Liver (tissue), 8 donors: ENCODE measurements at regions not wholly inside any gene's neighbourhood (a gene's known extent, or its start where the extent isn't known, plus 50 kb on each side); places are given as distances from the start of the nearest gene placed in this dataset.

Experiments used
- DNase-seq: peaks from one replicate; pipeline ENCODE4 v3.0.0-alpha.2; 2017; ENCODE audit warnings: low spot score
- H3K27ac ChIP-seq, 2 donors: one replicate each; pipeline ENCODE4 v1.7.0; 2013; ENCODE audit warnings: inconsistent platforms in 2 of 2, low read length in 2 of 2, control low read depth in 1 of 2, low read depth in 1 of 2, mild to moderate bottlenecking in 1 of 2
- H3K27me3 ChIP-seq, 4 donors: one replicate each; pipeline versions ENCODE4 v1.6.1 to v1.7.0; 2013; ENCODE audit warnings: low read length in 3 of 4, inconsistent platforms in 1 of 4, mild to moderate bottlenecking in 1 of 4, moderate library complexity in 1 of 4; ENCODE audit not compliant: control insufficient read depth in 4 of 4, insufficient read depth in 4 of 4
- H3K36me3 ChIP-seq, 4 donors: one replicate each; pipeline versions ENCODE4 v1.6.1 to v1.7.0; 2013; ENCODE audit warnings: low read length in 3 of 4, mild to moderate bottlenecking in 3 of 4, low read depth in 1 of 4, moderate library complexity in 1 of 4; ENCODE audit not compliant: control insufficient read depth in 4 of 4, insufficient read depth in 3 of 4
- H3K4me1 ChIP-seq, 4 donors: one replicate each; pipeline versions ENCODE4 v1.6.1 to v1.7.0; 2013; ENCODE audit warnings: low read length in 3 of 4, mild to moderate bottlenecking in 3 of 4, moderate library complexity in 1 of 4; ENCODE audit not compliant: control insufficient read depth in 4 of 4, insufficient read depth in 4 of 4
- H3K4me3 ChIP-seq, 3 donors: one replicate each; pipeline versions ENCODE4 v1.6.1 to v1.7.0; 2013; ENCODE audit warnings: low read length in 3 of 3, control low read depth in 1 of 3, low read depth in 1 of 3, mild to moderate bottlenecking in 1 of 3
- H3K9ac ChIP-seq, 2 donors: one replicate each; pipeline ENCODE4 v1.7.0; 2013; ENCODE audit warnings: low read length in 2 of 2, mild to moderate bottlenecking in 2 of 2, moderate library complexity in 2 of 2, control low read depth in 1 of 2, low read depth in 1 of 2
- H3K9me3 ChIP-seq, 4 donors: one replicate each; pipeline versions ENCODE4 v1.6.1 to v1.7.0; 2013; ENCODE audit warnings: low read length in 3 of 4; ENCODE audit not compliant: control insufficient read depth in 4 of 4
- EGR1 ChIP-seq, 2 donors: IDR thresholded peaks; 2 replicates each; pipeline ENCODE4 v1.6.1; 2016 to 2018; ENCODE audit warnings: antibody characterized with exemption in 2 of 2, low read depth in 2 of 2
- FOXA1 ChIP-seq: IDR thresholded peaks from 2 replicates; pipeline ENCODE4 v1.6.1; 2016; ENCODE audit warnings: antibody characterized with exemption
- FOXA2 ChIP-seq: IDR thresholded peaks from 2 replicates; pipeline ENCODE4 v1.6.1; 2016; ENCODE audit warnings: antibody characterized with exemption
- GABPA ChIP-seq, 2 donors: IDR thresholded peaks in 1 of 2; conservative IDR thresholded peaks in 1 of 2; 2 replicates each; pipeline ENCODE4 v1.6.1; 2016; ENCODE audit warnings: antibody characterized with exemption in 2 of 2, mild to moderate bottlenecking in 1 of 2, moderate library complexity in 1 of 2
- HNF4A ChIP-seq, 2 donors: conservative IDR thresholded peaks; 2 replicates each; pipeline ENCODE4 v1.6.1; 2016; ENCODE audit warnings: antibody characterized with exemption in 2 of 2, mild to moderate bottlenecking in 2 of 2
- HNF4G ChIP-seq: IDR thresholded peaks from 2 replicates; pipeline ENCODE4 v1.6.1; 2016; ENCODE audit warnings: antibody characterized with exemption
- JUND ChIP-seq, 2 donors: IDR thresholded peaks; 2 replicates each; pipeline ENCODE4 v1.6.1; 2016; ENCODE audit warnings: antibody characterized with exemption in 2 of 2
- NR2F2 ChIP-seq: IDR thresholded peaks from 2 replicates; pipeline ENCODE4 v1.6.1; 2016; ENCODE audit warnings: antibody characterized with exemption
- RAD21 ChIP-seq, 2 donors: IDR thresholded peaks; 2 replicates each; pipeline ENCODE4 v1.6.1; 2016; ENCODE audit warnings: antibody characterized with exemption in 2 of 2, mild to moderate bottlenecking in 2 of 2
- RXRA ChIP-seq, 2 donors: IDR thresholded peaks; 2 replicates each; pipeline ENCODE4 v1.6.1; 2017 to 2018; ENCODE audit warnings: antibody characterized with exemption in 2 of 2, mild to moderate bottlenecking in 1 of 2
- SP1 ChIP-seq: IDR thresholded peaks from 2 replicates; pipeline ENCODE4 v1.6.1; 2018; ENCODE audit warnings: antibody characterized with exemption, mild to moderate bottlenecking
- TAF1 ChIP-seq: conservative IDR thresholded peaks from 2 replicates; pipeline ENCODE4 v1.6.1; 2016; ENCODE audit warnings: antibody characterized with exemption, mild to moderate bottlenecking
- YY1 ChIP-seq: IDR thresholded peaks from 2 replicates; pipeline ENCODE4 v1.6.1; 2016; ENCODE audit warnings: antibody characterized with exemption, mild to moderate bottlenecking
- WGBS: extraction: QIAGEN DNeasy Blood & Tissue Kit; methylation state at CpG from one replicate; pipeline ENCODE4 v1.1.7; 2013; 5-methylcytosine and 5-hydroxymethylcytosine counted together
- TF ChIP-seq, protein P1 (sequence below): IDR thresholded peaks from 2 replicates; pipeline ENCODE4 v1.6.1; 2016; ENCODE audit warnings: antibody characterized with exemption
- TF ChIP-seq, protein P2 (sequence below): IDR thresholded peaks from 2 replicates; pipeline ENCODE4 v1.6.1; 2016; ENCODE audit warnings: antibody characterized with exemption
- TF ChIP-seq, protein P3 (sequence below): IDR thresholded peaks from 2 replicates; pipeline ENCODE4 v1.6.1; 2016; ENCODE audit warnings: antibody characterized with exemption
- TF ChIP-seq, protein P4 (sequence below): fragments of 150-350 bp; IDR thresholded peaks from 2 replicates; pipeline ENCODE4 v1.5.1; 2017; ENCODE audit warnings: improper control_type of control experiment, low read depth, low read length; ENCODE audit not compliant: missing input control
- TF ChIP-seq, protein P5 (sequence below): IDR thresholded peaks from 2 replicates; pipeline ENCODE4 v1.6.1; 2016; ENCODE audit warnings: antibody characterized with exemption, mild to moderate bottlenecking
- donor health status: healthy.
- donor health status: healthy.
- donor health status: healthy.
- donor health status: healthy.
- donor health status: healthy.

DNA sequence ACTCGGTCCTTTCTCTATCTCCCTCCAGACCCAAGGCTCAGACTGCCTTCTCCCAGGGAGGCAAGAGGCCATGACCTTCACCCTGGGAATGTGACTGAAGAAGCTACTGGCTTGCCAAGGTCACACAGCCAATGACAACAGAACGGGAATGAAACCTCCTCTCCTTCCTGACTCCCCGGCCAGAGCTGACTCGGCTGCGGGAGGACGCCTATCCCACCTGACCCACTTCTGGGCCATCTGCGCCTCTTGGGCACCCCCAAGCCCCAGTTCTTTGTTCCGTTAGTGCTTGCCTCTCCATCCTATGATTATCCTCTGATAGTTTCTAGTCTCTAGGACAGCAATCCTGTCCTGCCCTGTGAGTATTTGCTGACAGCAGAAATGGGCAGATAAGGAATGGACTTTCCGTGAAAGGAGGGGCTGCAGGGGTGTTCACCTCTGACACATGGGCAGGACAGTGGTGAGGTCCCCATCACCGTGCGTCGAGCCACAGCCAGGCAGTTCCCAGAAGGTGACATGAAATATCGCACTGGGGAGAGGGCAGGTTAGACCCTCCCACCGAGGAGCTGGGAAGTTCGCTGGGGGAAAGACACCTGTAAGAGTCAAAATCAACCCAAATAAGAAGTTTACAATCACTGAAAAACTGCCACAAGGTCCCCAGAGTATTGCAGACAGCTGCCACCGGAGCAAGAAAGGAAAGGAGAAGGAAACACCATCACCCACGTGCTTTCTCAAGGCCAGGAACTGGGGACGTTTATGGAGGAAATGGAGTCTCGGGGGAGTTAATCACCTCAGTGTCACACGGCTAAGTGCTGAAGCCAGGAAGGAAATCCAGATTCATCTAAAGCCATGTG is 63.0 kb downstream of the INSIG1 start:
- Histone ChIP-seq H3K36me3 (no peaks in the 10 kb centered on the region), H3K27me3 (no peaks in the 10 kb centered on the region), H3K4me1 (peaks cover 0 to 4% (median 0%) of the 10 kb centered on the region in 4 donors), H3K27ac (no peak overlapping the region), H3K4me3 (no peak overlapping the region), H3K9ac (no peak overlapping the region), H3K9me3 (no peaks in the 10 kb centered on the region)
- no peak for DNase-seq
- TF ChIP-seq YY1, result no peak
- TF ChIP-seq TAF1, result no peak
- TF ChIP-seq GABPA (IDR thresholded peaks at IDR 0.05 in 1 of 2, conservative IDR thresholded peaks at IDR 0.05 in 1 of 2), result no peak
- no peak for TF ChIP-seq FOXA2
- no peak for TF ChIP-seq JUND (IDR thresholded peaks at IDR 0.05)
- TF ChIP-seq, protein P1, sequence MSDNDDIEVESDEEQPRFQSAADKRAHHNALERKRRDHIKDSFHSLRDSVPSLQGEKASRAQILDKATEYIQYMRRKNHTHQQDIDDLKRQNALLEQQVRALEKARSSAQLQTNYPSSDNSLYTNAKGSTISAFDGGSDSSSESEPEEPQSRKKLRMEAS, result no peak
- TF ChIP-seq RXRA (IDR thresholded peaks at IDR 0.05), result no peak
- TF ChIP-seq, protein P2, sequence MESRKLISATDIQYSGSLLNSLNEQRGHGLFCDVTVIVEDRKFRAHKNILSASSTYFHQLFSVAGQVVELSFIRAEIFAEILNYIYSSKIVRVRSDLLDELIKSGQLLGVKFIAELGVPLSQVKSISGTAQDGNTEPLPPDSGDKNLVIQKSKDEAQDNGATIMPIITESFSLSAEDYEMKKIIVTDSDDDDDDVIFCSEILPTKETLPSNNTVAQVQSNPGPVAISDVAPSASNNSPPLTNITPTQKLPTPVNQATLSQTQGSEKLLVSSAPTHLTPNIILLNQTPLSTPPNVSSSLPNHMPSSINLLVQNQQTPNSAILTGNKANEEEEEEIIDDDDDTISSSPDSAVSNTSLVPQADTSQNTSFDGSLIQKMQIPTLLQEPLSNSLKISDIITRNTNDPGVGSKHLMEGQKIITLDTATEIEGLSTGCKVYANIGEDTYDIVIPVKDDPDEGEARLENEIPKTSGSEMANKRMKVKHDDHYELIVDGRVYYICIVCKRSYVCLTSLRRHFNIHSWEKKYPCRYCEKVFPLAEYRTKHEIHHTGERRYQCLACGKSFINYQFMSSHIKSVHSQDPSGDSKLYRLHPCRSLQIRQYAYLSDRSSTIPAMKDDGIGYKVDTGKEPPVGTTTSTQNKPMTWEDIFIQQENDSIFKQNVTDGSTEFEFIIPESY, result no peak
- TF ChIP-seq SP1, result no peak
- no peak for TF ChIP-seq RAD21 (IDR thresholded peaks at IDR 0.05)
- TF ChIP-seq NR2F2, result no peak
- TF ChIP-seq, protein P3, sequence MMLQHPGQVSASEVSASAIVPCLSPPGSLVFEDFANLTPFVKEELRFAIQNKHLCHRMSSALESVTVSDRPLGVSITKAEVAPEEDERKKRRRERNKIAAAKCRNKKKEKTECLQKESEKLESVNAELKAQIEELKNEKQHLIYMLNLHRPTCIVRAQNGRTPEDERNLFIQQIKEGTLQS, result no peak
- no peak for TF ChIP-seq EGR1 (IDR thresholded peaks at IDR 0.05; ENCODE audit: low read depth in 2 of 2)
- 53% methylated on average over 20 of the region's 20 CpGs for WGBS

DNA sequence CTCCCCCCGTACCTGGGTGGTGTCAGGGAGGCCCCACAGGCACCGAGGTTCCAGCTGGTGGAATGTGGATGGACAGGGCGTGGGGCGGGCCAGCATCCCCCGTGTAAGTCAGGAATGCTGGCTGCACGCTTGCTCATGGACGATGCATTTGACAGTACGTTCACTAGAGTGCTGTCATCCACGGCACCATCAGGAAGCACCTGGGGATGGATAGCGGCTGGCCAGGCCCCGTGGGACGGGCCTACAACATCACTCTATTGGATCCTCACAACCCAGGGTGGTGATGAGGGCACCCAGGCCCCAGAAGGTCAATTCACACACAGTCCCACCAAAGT is 63.6 kb downstream of the INSIG1 start:
- H3K36me3 ChIP-seq, result no peaks in the 10 kb centered on the region
- TF ChIP-seq SP1 (no peak), HNF4A (conservative IDR thresholded peaks at IDR 0.05) (no peak), FOXA2 (no peak), TAF1 (no peak), NR2F2 (no peak), JUND (IDR thresholded peaks at IDR 0.05) (no peak), RXRA (IDR thresholded peaks at IDR 0.05) (no peak), YY1 (no peak), RAD21 (IDR thresholded peaks at IDR 0.05) (no peak), HNF4G (no peak), EGR1 (IDR thresholded peaks at IDR 0.05; ENCODE audit: low read depth in 2 of 2) (no peak), GABPA (IDR thresholded peaks at IDR 0.05 in 1 of 2, conservative IDR thresholded peaks at IDR 0.05 in 1 of 2) (no peak), FOXA1 (no peak)
- TF ChIP-seq, protein P3, result no peak
- TF ChIP-seq, protein P1, result no peak
- TF ChIP-seq, protein P2, result no peak
- TF ChIP-seq, protein P4, sequence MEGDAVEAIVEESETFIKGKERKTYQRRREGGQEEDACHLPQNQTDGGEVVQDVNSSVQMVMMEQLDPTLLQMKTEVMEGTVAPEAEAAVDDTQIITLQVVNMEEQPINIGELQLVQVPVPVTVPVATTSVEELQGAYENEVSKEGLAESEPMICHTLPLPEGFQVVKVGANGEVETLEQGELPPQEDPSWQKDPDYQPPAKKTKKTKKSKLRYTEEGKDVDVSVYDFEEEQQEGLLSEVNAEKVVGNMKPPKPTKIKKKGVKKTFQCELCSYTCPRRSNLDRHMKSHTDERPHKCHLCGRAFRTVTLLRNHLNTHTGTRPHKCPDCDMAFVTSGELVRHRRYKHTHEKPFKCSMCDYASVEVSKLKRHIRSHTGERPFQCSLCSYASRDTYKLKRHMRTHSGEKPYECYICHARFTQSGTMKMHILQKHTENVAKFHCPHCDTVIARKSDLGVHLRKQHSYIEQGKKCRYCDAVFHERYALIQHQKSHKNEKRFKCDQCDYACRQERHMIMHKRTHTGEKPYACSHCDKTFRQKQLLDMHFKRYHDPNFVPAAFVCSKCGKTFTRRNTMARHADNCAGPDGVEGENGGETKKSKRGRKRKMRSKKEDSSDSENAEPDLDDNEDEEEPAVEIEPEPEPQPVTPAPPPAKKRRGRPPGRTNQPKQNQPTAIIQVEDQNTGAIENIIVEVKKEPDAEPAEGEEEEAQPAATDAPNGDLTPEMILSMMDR, result no peak
- TF ChIP-seq, protein P5, sequence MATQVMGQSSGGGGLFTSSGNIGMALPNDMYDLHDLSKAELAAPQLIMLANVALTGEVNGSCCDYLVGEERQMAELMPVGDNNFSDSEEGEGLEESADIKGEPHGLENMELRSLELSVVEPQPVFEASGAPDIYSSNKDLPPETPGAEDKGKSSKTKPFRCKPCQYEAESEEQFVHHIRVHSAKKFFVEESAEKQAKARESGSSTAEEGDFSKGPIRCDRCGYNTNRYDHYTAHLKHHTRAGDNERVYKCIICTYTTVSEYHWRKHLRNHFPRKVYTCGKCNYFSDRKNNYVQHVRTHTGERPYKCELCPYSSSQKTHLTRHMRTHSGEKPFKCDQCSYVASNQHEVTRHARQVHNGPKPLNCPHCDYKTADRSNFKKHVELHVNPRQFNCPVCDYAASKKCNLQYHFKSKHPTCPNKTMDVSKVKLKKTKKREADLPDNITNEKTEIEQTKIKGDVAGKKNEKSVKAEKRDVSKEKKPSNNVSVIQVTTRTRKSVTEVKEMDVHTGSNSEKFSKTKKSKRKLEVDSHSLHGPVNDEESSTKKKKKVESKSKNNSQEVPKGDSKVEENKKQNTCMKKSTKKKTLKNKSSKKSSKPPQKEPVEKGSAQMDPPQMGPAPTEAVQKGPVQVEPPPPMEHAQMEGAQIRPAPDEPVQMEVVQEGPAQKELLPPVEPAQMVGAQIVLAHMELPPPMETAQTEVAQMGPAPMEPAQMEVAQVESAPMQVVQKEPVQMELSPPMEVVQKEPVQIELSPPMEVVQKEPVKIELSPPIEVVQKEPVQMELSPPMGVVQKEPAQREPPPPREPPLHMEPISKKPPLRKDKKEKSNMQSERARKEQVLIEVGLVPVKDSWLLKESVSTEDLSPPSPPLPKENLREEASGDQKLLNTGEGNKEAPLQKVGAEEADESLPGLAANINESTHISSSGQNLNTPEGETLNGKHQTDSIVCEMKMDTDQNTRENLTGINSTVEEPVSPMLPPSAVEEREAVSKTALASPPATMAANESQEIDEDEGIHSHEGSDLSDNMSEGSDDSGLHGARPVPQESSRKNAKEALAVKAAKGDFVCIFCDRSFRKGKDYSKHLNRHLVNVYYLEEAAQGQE, result no peak
- no peak overlapping the region for H3K4me3 ChIP-seq
- peaks cover 0 to 4% (median 0%) of the 10 kb centered on the region in 4 donors for H3K4me1 ChIP-seq
- no peak overlapping the region for H3K9ac ChIP-seq
- DNase-seq, result no peak
- 79% methylated on average over 12 of the region's 12 CpGs for WGBS
- H3K9me3 ChIP-seq, result no peaks in the 10 kb centered on the region
- H3K27ac ChIP-seq, result no peak overlapping the region
- H3K27me3 ChIP-seq, result no peaks in the 10 kb centered on the region
